ENCODE measurements at regions not wholly inside any gene's neighbourhood (a gene's known extent, or its start where the extent isn't known, plus 50 kb on each side); places are given as distances from the start of the nearest gene placed in this dataset.
"Not testable (repeated sequence)": the region's sequence is repeated elsewhere in the genome, so short reads cannot be mapped to it uniquely, and the experiment has no call there.

DNA sequence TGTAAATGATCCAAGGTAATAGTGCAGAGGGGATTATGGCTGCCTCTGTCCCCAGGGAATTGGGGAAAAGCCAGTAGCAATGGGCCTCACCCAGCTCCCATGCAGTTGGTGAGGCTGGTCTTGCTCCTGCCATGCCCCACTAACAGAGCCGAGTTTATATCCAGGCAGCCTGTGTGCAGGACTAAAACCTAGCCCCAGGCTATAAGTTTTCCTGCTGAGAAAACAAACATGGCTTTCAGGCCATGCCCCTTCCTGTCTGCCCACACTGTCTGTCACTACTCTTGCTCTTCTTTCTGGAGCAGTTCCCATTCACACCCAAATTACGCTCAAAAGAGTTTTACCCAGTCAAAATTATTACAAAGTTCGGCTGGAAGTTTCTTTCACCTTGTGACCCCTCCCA lies 73.5 kb upstream of the SPATA16 start:
- DNase-seq, result no peak

GRCh38 chr3:173199568-173199967 lies 58.5 kb upstream of the SPATA16 start:
- DNase-seq, result no peak

DNA sequence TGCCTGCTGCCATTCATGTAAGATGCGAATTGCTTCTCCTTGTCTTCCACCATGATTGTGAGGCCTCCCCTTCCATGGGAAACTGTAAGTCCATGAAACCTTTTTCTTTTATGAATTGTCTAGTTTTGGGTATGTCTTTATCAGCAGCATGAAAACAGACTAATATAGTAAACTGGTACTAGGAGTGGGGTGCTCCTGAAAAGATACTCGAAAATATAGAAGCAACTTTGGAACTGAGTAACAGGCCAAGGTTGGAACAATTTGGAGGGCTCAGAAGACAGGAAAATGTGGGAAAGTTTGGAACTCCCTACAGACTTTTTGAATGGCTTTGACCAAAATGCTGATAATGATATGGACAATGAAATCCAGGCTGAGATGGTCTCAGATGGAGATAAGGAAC lies 53.8 kb upstream of the SPATA16 start:
- DNase-seq, result not testable (repeated sequence)

DNA sequence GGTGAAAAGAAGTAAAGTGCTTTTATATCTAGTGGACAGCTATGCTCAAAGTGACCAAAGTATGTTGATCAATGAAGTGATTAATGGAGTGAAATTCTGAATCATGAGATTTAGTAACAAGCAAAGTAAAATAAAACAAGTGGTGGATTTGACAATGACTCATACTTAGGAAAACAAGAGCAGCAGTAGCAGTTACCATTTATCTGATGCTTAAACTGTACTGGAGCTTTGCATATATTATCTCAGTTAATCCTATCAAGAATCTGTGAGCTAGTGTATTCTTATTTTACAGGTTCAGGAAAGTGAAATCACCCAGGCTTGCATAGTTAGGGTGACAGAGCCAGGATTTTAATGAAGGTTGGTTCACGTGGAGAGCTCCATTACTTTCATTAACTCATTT lies 50.6 kb upstream of the SPATA16 start:
- peak; percentile 64 for DNase-seq
